HEK293 (cell line): ENCODE measurements at regions not wholly inside any gene's neighbourhood (a gene's known extent, or its start where the extent isn't known, plus 50 kb on each side); places are given as distances from the start of the nearest gene placed in this dataset.

Experiments used
- CTCF ChIA-PET: fragments of 350-600 bp; formaldehyde crosslinking; extraction: SDS; loops from one replicate; lab custom pipeline; 2021; ENCODE audit warnings: antibody characterized with exemption; lab: Yijun Ruan, JAX
- POLR2A ChIA-PET: fragments of 300-600 bp; formaldehyde crosslinking; extraction: SDS; loops from one replicate; lab custom pipeline; 2020; ENCODE audit warnings: antibody characterized with exemption, inconsistent platforms; lab: Yijun Ruan, JAX
- H3K27ac ChIP-seq: fragments of 200-500 bp; sonication (Bioruptor generic); 2 replicates; pipeline ENCODE4 v1.5.1; 2014; ENCODE audit warnings: low read depth, low read length, control low read depth, inconsistent platforms; ENCODE audit errors: extremely low read depth
- H3K36me3 ChIP-seq, 2 experiments: fragments of 200-500 bp in 1 of 2; sonication (Bioruptor generic) in 1 of 2; 1 replicate in 1 of 2; 2 replicates in 1 of 2; pipeline ENCODE4 v1.5.1; 2014 to 2017; ENCODE audit warnings: inconsistent platforms in 2 of 2, low read length in 2 of 2; ENCODE audit not compliant: control insufficient read depth in 2 of 2, insufficient read depth in 1 of 2
- H3K4me1 ChIP-seq: fragments of 200-500 bp; sonication (Bioruptor generic); 2 replicates; pipeline ENCODE4 v1.5.1; 2014; ENCODE audit warnings: mild to moderate bottlenecking, low read length, inconsistent platforms; ENCODE audit not compliant: control insufficient read depth, insufficient read depth
- H3K4me3 ChIP-seq: 2 replicates; pipeline ENCODE4 v1.5.1; 2011; ENCODE audit warnings: low read depth, mild to moderate bottlenecking, control low read depth, low read length, moderate library complexity
- H3K9me3 ChIP-seq: fragments of 200-500 bp; sonication (Bioruptor generic); 2 replicates; pipeline ENCODE4 v1.5.1; 2014; ENCODE audit warnings: low read depth, low read length, inconsistent platforms; ENCODE audit not compliant: control insufficient read depth, insufficient read depth
- EGR2 ChIP-seq: fragments of 450-650 bp; formaldehyde crosslinking; IDR thresholded peaks from 2 replicates; pipeline ENCODE4 v1.5.1; 2016; ENCODE audit warnings: low read depth, missing biosample characterization, missing genetic modification characterization
- MEIS1 ChIP-seq: sonication (generic); formaldehyde crosslinking; IDR thresholded peaks from 2 replicates; pipeline ENCODE4 v1.8.1; 2022; ENCODE audit warnings: missing genetic modification reagents, mild to moderate bottlenecking, borderline replicate concordance
- REPIN1 ChIP-seq: fragments of 450-650 bp; formaldehyde crosslinking; IDR thresholded peaks from 2 replicates; pipeline ENCODE4 v1.5.1; 2017; ENCODE audit warnings: missing biosample characterization, missing genetic modification characterization, low read depth
- YY2 ChIP-seq: fragments of 450-650 bp; formaldehyde crosslinking; IDR thresholded peaks from 2 replicates; pipeline ENCODE4 v1.5.1; 2016; ENCODE audit warnings: missing biosample characterization, missing genetic modification characterization
- ZBTB21 ChIP-seq: fragments of 450-650 bp; formaldehyde crosslinking; IDR thresholded peaks from 2 replicates; pipeline ENCODE4 v1.5.1; 2017; ENCODE audit warnings: missing biosample characterization, missing genetic modification characterization
- ZFP69B ChIP-seq: fragments of 450-650 bp; formaldehyde crosslinking; IDR thresholded peaks from 2 replicates; pipeline ENCODE4 v1.5.1; 2016; ENCODE audit warnings: missing biosample characterization, missing genetic modification characterization
- ZNF248 ChIP-seq: fragments of 450-650 bp; formaldehyde crosslinking; IDR thresholded peaks from 2 replicates; pipeline ENCODE4 v1.5.1; 2017; ENCODE audit warnings: missing biosample characterization, missing genetic modification characterization
- ZNF394 ChIP-seq: fragments of 450-650 bp; formaldehyde crosslinking; IDR thresholded peaks from 2 replicates; pipeline ENCODE4 v1.5.1; 2016; ENCODE audit warnings: missing biosample characterization, missing genetic modification characterization, mild to moderate bottlenecking, moderate library complexity, borderline replicate concordance
- ZNF416 ChIP-seq: fragments of 450-650 bp; formaldehyde crosslinking; IDR thresholded peaks from 2 replicates; pipeline ENCODE4 v1.5.1; 2016; ENCODE audit warnings: missing biosample characterization, missing genetic modification characterization
- ZNF529 ChIP-seq: fragments of 450-650 bp; formaldehyde crosslinking; IDR thresholded peaks from 2 replicates; pipeline ENCODE4 v1.5.1; 2017; ENCODE audit warnings: missing genetic modification characterization, missing biosample characterization; ENCODE audit not compliant: insufficient replicate concordance
- ZNF621 ChIP-seq: fragments of 450-650 bp; formaldehyde crosslinking; IDR thresholded peaks from 2 replicates; pipeline ENCODE4 v1.5.1; 2017; ENCODE audit warnings: missing biosample characterization, missing genetic modification characterization
- ZNF626 ChIP-seq: fragments of 450-650 bp; sonication (Bioruptor Pico); formaldehyde crosslinking; IDR thresholded peaks from 2 replicates; pipeline ENCODE4 v1.5.1; 2018; ENCODE audit warnings: missing biosample characterization, missing genetic modification characterization, inconsistent platforms
- ZNF654 ChIP-seq: fragments of 450-650 bp; formaldehyde crosslinking; IDR thresholded peaks from 2 replicates; pipeline ENCODE4 v1.5.1; 2016; ENCODE audit warnings: low read depth, missing biosample characterization, missing genetic modification characterization
- ZNF76 ChIP-seq: fragments of 450-650 bp; formaldehyde crosslinking; IDR thresholded peaks from 2 replicates; pipeline ENCODE4; 2016; ENCODE audit warnings: low read depth, missing biosample characterization, missing genetic modification characterization, borderline replicate concordance
- ZNF785 ChIP-seq: fragments of 450-650 bp; formaldehyde crosslinking; IDR thresholded peaks from 2 replicates; pipeline ENCODE4 v1.5.1; 2016; ENCODE audit warnings: missing biosample characterization, missing genetic modification characterization
- ZSCAN16 ChIP-seq: fragments of 450-650 bp; formaldehyde crosslinking; IDR thresholded peaks from 2 replicates; pipeline ENCODE4 v1.5.1; 2016; ENCODE audit warnings: missing biosample characterization, missing genetic modification characterization
- TF ChIP-seq, protein P1 (sequence below): fragments of 450-650 bp; IDR thresholded peaks from 2 replicates; pipeline ENCODE4 v1.5.1; 2018; ENCODE audit warnings: missing biosample characterization, missing genetic modification characterization
- TF ChIP-seq, protein P2 (sequence below): fragments of 450-650 bp; formaldehyde crosslinking; IDR thresholded peaks from 2 replicates; pipeline ENCODE4 v1.5.1; 2016; ENCODE audit warnings: missing biosample characterization, missing genetic modification characterization
- TF ChIP-seq, protein P3 (sequence below): fragments of 450-650 bp; formaldehyde crosslinking; IDR thresholded peaks from 2 replicates; pipeline ENCODE4 v1.5.1; 2016; ENCODE audit warnings: missing biosample characterization, missing genetic modification characterization
- TF ChIP-seq, protein P4 (sequence below): fragments of 450-650 bp; IDR thresholded peaks from 2 replicates; pipeline ENCODE4 v1.5.1; 2018; ENCODE audit warnings: missing biosample characterization, mild to moderate bottlenecking, missing genetic modification characterization
- TF ChIP-seq, protein P5 (sequence below): fragments of 450-650 bp; formaldehyde crosslinking; conservative IDR thresholded peaks from 2 replicates; pipeline ENCODE4 v1.5.1; 2016; ENCODE audit warnings: low read depth, missing biosample characterization, missing genetic modification characterization

DNA sequence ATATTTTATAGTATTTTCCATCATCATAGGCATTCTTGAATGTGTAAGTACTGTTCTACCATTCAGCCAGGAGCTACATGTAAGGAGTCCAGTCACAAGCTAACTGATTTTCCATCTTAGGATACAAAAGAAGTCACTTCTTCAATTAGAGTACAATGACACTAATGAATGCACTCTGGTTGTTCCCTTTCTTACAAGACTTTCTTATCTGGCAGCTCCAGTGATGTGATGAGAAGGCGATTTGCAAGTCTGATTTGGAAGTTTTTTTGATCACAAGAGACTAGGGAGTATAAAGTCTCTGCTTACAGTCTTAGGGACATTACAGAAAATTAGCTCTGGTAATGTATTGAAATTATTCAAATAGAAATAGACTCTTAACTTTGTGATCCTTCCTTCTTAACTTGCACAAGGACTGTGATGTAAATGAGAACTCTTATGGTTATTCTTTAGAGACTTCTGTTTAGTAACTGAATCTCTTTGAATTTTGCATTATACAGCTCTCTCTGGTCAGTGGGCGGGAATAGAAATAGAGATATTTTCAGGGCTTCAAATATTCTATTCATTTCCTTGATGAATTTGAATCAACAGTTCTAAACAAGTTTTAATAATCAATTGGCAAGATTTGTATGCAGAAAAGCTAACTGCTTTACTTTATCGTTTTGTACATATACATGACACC is 130.4 kb upstream of the CDH6 start:
- Histone ChIP-seq H3K36me3 (no peaks in the 10 kb centered on the region), H3K4me3 (no peak overlapping the region), H3K9me3 (no peaks in the 10 kb centered on the region), H3K27ac (no peak overlapping the region), H3K4me1 (no peaks in the 10 kb centered on the region)
- ChIA-PET CTCF (interaction anchor here (0.9 kb wide), 1 partner anchor 124 kb away, joined by 3 read pairs; no protein-coding TSS in a partner anchor), POLR2A (no interaction called here)
- no peak for TF ChIP-seq ZNF394 (tag by site-specific recombination)
- TF ChIP-seq ZBTB21 (tag by site-specific recombination), result no peak
- no peak for TF ChIP-seq ZFP69B
- TF ChIP-seq, protein P1, sequence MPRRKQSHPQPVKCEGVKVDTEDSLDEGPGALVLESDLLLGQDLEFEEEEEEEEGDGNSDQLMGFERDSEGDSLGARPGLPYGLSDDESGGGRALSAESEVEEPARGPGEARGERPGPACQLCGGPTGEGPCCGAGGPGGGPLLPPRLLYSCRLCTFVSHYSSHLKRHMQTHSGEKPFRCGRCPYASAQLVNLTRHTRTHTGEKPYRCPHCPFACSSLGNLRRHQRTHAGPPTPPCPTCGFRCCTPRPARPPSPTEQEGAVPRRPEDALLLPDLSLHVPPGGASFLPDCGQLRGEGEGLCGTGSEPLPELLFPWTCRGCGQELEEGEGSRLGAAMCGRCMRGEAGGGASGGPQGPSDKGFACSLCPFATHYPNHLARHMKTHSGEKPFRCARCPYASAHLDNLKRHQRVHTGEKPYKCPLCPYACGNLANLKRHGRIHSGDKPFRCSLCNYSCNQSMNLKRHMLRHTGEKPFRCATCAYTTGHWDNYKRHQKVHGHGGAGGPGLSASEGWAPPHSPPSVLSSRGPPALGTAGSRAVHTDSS (tag by site-specific recombination), result no peak
- no peak for TF ChIP-seq MEIS1 (CRISPR knock-in tag)
- TF ChIP-seq, protein P2, sequence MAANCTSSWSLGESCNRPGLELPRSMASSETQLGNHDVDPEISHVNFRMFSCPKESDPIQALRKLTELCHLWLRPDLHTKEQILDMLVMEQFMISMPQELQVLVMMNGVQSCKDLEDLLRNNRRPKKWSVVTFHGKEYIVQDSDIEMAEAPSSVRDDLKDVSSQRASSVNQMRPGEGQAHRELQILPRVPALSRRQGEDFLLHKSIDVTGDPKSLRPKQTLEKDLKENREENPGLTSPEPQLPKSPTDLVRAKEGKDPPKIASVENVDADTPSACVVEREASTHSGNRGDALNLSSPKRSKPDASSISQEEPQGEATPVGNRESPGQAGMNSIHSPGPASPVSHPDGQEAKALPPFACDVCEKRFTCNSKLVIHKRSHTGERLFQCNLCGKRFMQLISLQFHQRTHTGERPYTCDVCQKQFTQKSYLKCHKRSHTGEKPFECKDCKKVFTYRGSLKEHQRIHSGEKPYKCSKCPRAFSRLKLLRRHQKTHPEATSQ, result no peak
- TF ChIP-seq ZNF621 (tag by site-specific recombination), result no peak
- no peak for TF ChIP-seq ZNF248 (tag by site-specific recombination)
- TF ChIP-seq, protein P3, sequence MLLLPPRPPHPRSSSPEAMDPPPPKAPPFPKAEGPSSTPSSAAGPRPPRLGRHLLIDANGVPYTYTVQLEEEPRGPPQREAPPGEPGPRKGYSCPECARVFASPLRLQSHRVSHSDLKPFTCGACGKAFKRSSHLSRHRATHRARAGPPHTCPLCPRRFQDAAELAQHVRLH (tag by site-specific recombination), result no peak
- no peak for TF ChIP-seq ZSCAN16 (tag by site-specific recombination)
- TF ChIP-seq ZNF654, result no peak
- no peak for TF ChIP-seq ZNF76 (tag by site-specific recombination)
- TF ChIP-seq ZNF626 (tag by site-specific recombination), result no peak
- no peak for TF ChIP-seq ZNF529
- TF ChIP-seq, protein P4, sequence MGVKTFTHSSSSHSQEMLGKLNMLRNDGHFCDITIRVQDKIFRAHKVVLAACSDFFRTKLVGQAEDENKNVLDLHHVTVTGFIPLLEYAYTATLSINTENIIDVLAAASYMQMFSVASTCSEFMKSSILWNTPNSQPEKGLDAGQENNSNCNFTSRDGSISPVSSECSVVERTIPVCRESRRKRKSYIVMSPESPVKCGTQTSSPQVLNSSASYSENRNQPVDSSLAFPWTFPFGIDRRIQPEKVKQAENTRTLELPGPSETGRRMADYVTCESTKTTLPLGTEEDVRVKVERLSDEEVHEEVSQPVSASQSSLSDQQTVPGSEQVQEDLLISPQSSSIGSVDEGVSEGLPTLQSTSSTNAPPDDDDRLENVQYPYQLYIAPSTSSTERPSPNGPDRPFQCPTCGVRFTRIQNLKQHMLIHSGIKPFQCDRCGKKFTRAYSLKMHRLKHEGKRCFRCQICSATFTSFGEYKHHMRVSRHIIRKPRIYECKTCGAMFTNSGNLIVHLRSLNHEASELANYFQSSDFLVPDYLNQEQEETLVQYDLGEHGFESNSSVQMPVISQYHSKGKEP (tag by site-specific recombination), result no peak

DNA sequence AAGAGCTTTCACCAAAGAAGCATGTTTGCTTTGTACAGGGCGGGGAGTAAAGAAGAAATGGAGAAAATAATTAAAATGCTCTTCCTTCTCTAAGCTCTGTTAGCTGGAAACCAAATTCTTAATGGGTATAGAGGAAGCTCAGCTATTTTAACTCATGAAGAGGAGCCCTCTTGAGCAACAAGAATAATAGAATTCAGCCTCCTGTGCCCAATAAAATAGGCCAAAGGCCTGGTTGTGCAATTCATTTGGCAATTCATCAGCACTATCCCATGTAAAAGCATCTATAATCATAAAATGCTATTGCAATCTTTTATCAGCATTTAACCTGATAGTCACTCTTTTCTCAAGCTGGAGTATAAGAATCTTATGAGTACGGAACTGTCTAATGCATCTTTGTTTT is 133.6 kb upstream of the CDH6 start:
- no peaks in the 10 kb centered on the region for H3K9me3 ChIP-seq
- H3K27ac ChIP-seq, result no peak overlapping the region
- no peak for TF ChIP-seq ZNF785 (tag by site-specific recombination)
- TF ChIP-seq, protein P5, sequence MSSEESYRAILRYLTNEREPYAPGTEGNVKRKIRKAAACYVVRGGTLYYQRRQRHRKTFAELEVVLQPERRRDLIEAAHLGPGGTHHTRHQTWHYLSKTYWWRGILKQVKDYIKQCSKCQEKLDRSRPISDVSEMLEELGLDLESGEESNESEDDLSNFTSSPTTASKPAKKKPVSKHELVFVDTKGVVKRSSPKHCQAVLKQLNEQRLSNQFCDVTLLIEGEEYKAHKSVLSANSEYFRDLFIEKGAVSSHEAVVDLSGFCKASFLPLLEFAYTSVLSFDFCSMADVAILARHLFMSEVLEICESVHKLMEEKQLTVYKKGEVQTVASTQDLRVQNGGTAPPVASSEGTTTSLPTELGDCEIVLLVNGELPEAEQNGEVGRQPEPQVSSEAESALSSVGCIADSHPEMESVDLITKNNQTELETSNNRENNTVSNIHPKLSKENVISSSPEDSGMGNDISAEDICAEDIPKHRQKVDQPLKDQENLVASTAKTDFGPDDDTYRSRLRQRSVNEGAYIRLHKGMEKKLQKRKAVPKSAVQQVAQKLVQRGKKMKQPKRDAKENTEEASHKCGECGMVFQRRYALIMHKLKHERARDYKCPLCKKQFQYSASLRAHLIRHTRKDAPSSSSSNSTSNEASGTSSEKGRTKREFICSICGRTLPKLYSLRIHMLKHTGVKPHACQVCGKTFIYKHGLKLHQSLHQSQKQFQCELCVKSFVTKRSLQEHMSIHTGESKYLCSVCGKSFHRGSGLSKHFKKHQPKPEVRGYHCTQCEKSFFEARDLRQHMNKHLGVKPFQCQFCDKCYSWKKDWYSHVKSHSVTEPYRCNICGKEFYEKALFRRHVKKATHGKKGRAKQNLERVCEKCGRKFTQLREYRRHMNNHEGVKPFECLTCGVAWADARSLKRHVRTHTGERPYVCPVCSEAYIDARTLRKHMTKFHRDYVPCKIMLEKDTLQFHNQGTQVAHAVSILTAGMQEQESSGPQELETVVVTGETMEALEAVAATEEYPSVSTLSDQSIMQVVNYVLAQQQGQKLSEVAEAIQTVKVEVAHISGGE (tag by site-specific recombination), result no peak
- no peak for TF ChIP-seq REPIN1 (tag by site-specific recombination)
- no peak for TF ChIP-seq YY2 (tag by site-specific recombination)
- no peak for TF ChIP-seq EGR2 (tag by site-specific recombination)
- no peak for TF ChIP-seq ZNF416 (tag by site-specific recombination)
- TF ChIP-seq, all 188 proteins: peak for 0
- H3K36me3 ChIP-seq, result no peaks in the 10 kb centered on the region
- ChIA-PET CTCF (no interaction called here), POLR2A (no interaction called here)
- H3K4me1 ChIP-seq, result no peaks in the 10 kb centered on the region
- H3K4me3 ChIP-seq, result no peak overlapping the region
